Breast epithelium (tissue), 3 donors: ENCODE measurements at regions not wholly inside any gene's neighbourhood (a gene's known extent, or its start where the extent isn't known, plus 50 kb on each side); places are given as distances from the start of the nearest gene placed in this dataset.

ENCODE experiments used
- CTCF ChIP-seq, 3 donors: fragments of 450-650 bp; IDR thresholded peaks; one replicate each; pipeline ENCODE4 v1.5.1; 2016 to 2017; ENCODE audit warnings: antibody characterized with exemption in 3 of 3, mild to moderate bottlenecking in 3 of 3, moderate library complexity in 3 of 3
- POLR2A ChIP-seq: fragments of 450-650 bp; IDR thresholded peaks from one replicate; pipeline ENCODE4 v1.6.1; 2016; ENCODE audit warnings: antibody characterized with exemption, mild to moderate bottlenecking, moderate library complexity

DNA sequence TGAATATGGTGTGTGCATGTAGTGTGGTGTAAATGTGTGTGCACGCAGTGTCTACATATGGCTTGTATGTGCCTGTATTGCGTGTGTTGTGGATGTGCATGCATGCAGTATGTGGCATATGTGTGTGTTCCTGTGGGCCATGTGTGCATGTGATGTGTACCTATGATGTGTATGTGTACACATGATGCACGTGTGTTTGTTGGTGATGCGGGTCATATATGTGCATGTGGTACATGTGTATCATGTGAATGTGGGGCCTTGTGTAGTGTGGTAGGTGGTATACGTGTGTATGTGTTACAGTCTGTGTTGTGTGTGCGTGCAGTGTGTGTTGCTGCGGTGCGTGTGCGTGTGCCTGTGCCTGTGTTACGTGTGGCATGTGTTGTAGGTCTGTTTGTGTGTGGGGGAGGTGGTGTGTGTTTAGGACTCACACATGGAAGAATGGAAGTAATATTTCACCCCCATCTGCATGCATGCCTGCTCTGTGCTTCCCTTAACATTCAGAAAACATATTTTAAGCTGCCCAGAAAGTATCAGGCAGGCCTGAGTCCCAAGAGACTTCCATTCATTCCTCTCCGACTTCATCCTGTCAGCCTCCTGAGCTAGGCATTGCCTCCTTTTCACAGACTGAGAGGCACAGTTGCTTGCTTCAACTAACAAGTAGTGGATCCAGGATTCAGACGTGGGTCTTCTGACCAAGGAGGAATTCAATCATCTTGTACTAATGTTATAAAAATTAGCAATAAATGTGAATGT is 55.4 kb upstream of the RUFY1 start:
- no peak for TF ChIP-seq POLR2A
- TF ChIP-seq CTCF (IDR thresholded peaks at IDR 0.05), result no peak
